GM12878 (cell line): ENCODE measurements at regions not wholly inside any gene's neighbourhood (a gene's known extent, or its start where the extent isn't known, plus 50 kb on each side); places are given as distances from the start of the nearest gene placed in this dataset.

Source experiments
- BRCA1 ChIP-seq: IDR thresholded peaks from 2 replicates; pipeline ENCODE4 v1.6.1; 2011; ENCODE audit warnings: low read depth, low read length, improper control_type of control experiment
- CBX3 ChIP-seq: fragments of 200-600 bp; sonication (generic); IDR thresholded peaks from 2 replicates; pipeline ENCODE4 v1.6.1; 2016; ENCODE audit warnings: low read depth, borderline replicate concordance
- JUNB ChIP-seq: IDR thresholded peaks from 2 replicates; pipeline ENCODE4 v1.6.1; 2016; ENCODE audit warnings: antibody characterized with exemption, mild to moderate bottlenecking
- MEF2A ChIP-seq: IDR thresholded peaks from 2 replicates; pipeline ENCODE4 v1.6.1; 2011; ENCODE audit warnings: low read depth, mild to moderate bottlenecking, low read length, moderate library complexity; ENCODE audit not compliant: insufficient read depth
- MEF2B ChIP-seq: fragments of 450-650 bp; IDR thresholded peaks from 2 replicates; pipeline ENCODE4 v1.6.1; 2018; ENCODE audit warnings: mild to moderate bottlenecking, moderate library complexity; ENCODE audit not compliant: partially characterized antibody, poor library complexity, severe bottlenecking
- MXI1 ChIP-seq: fragments of 150-350 bp; IDR thresholded peaks from 2 replicates; pipeline ENCODE4 v1.6.1; 2011; ENCODE audit warnings: low read depth, mild to moderate bottlenecking, inconsistent platforms, low read length, improper control_type of control experiment
- NFIC ChIP-seq: IDR thresholded peaks from 2 replicates; pipeline ENCODE4 v1.6.1; 2012; ENCODE audit warnings: low read depth, mild to moderate bottlenecking, inconsistent platforms, low read length, moderate library complexity
- PML ChIP-seq: IDR thresholded peaks from 2 replicates; pipeline ENCODE4 v1.6.1; 2012; ENCODE audit warnings: low read length, inconsistent platforms
- ZNF384 ChIP-seq: IDR thresholded peaks from 2 replicates; pipeline ENCODE4 v1.6.1; 2012; ENCODE audit warnings: low read depth, mild to moderate bottlenecking, low read length, improper control_type of control experiment, borderline replicate concordance
- TF ChIP-seq, protein P1 (sequence below): IDR thresholded peaks from 2 replicates; pipeline ENCODE4 v1.6.1; 2012; ENCODE audit warnings: low read depth, low read length, improper control_type of control experiment
- TF ChIP-seq, protein P2 (sequence below): fragments of 450-650 bp; IDR thresholded peaks from 2 replicates; pipeline ENCODE4 v1.6.1; 2017; ENCODE audit warnings: borderline replicate concordance
- TF ChIP-seq, protein P3 (sequence below): IDR thresholded peaks from 2 replicates; pipeline ENCODE4 v1.6.1; 2012; ENCODE audit warnings: low read depth, low read length, improper control_type of control experiment
- TF ChIP-seq, protein P4 (sequence below): fragments of 450-650 bp; IDR thresholded peaks from 2 replicates; pipeline ENCODE4 v1.6.1; 2017; ENCODE audit warnings: antibody characterized with exemption, mild to moderate bottlenecking, moderate library complexity

DNA sequence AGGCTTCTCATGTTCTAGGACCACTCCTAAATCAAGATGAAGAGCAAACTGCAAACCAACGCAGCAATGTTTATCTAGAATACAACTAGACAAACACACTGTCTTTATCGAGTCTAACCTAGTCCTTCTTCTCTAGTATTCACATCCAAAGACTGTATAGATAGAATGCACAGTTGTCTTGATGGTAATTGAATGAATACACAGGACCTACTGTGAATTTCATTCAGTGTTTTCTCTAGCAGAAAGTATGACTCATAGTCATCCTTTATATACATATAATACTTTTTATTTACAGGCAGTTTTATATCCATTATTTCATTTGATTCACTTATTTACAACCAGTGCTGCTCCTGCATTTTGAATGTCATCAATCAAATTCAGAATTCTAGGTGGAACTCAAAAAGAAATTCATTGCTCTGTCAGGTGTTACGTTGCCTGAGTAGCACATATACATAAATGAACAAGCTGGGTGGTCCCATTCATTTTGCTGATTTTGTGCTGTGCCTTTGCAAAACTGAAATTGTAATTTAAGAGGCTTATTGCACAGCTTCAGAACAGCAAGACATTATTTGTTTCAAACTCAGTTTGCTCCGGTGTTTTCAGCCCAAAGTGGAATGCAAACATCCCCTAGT, 374.8 kb downstream of the EPHA4 start (continued):
- TF ChIP-seq ZNF384 (no peak), MXI1 (no peak), NFIC (no peak), CBX3 (no peak), JUNB (no peak), MEF2B (no peak), PML (no peak), MEF2A (no peak), BRCA1 (no peak)
- TF ChIP-seq, protein P1, sequence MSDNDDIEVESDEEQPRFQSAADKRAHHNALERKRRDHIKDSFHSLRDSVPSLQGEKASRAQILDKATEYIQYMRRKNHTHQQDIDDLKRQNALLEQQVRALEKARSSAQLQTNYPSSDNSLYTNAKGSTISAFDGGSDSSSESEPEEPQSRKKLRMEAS = no peak
- TF ChIP-seq, protein P2, sequence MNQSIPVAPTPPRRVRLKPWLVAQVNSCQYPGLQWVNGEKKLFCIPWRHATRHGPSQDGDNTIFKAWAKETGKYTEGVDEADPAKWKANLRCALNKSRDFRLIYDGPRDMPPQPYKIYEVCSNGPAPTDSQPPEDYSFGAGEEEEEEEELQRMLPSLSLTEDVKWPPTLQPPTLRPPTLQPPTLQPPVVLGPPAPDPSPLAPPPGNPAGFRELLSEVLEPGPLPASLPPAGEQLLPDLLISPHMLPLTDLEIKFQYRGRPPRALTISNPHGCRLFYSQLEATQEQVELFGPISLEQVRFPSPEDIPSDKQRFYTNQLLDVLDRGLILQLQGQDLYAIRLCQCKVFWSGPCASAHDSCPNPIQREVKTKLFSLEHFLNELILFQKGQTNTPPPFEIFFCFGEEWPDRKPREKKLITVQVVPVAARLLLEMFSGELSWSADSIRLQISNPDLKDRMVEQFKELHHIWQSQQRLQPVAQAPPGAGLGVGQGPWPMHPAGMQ = no peak
- TF ChIP-seq, protein P3, sequence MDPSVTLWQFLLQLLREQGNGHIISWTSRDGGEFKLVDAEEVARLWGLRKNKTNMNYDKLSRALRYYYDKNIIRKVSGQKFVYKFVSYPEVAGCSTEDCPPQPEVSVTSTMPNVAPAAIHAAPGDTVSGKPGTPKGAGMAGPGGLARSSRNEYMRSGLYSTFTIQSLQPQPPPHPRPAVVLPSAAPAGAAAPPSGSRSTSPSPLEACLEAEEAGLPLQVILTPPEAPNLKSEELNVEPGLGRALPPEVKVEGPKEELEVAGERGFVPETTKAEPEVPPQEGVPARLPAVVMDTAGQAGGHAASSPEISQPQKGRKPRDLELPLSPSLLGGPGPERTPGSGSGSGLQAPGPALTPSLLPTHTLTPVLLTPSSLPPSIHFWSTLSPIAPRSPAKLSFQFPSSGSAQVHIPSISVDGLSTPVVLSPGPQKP = no peak
- TF ChIP-seq, protein P4, sequence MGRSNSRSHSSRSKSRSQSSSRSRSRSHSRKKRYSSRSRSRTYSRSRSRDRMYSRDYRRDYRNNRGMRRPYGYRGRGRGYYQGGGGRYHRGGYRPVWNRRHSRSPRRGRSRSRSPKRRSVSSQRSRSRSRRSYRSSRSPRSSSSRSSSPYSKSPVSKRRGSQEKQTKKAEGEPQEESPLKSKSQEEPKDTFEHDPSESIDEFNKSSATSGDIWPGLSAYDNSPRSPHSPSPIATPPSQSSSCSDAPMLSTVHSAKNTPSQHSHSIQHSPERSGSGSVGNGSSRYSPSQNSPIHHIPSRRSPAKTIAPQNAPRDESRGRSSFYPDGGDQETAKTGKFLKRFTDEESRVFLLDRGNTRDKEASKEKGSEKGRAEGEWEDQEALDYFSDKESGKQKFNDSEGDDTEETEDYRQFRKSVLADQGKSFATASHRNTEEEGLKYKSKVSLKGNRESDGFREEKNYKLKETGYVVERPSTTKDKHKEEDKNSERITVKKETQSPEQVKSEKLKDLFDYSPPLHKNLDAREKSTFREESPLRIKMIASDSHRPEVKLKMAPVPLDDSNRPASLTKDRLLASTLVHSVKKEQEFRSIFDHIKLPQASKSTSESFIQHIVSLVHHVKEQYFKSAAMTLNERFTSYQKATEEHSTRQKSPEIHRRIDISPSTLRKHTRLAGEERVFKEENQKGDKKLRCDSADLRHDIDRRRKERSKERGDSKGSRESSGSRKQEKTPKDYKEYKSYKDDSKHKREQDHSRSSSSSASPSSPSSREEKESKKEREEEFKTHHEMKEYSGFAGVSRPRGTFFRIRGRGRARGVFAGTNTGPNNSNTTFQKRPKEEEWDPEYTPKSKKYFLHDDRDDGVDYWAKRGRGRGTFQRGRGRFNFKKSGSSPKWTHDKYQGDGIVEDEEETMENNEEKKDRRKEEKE = no peak
